Testis (tissue), 2 donors: ENCODE measurements at regions not wholly inside any gene's neighbourhood (a gene's known extent, or its start where the extent isn't known, plus 50 kb on each side); places are given as distances from the start of the nearest gene placed in this dataset.

Experiments used
- CTCF ChIP-seq, 3 experiments: fragments of 450-650 bp in 2 of 3; fragments of 200-600 bp in 1 of 3; sonication (generic) in 1 of 3; IDR thresholded peaks; one replicate each; pipeline ENCODE4 v1.5.1; 2016 to 2019; ENCODE audit warnings: antibody characterized with exemption in 3 of 3, mild to moderate bottlenecking in 2 of 3, moderate library complexity in 1 of 3
- POLR2A ChIP-seq: fragments of 450-650 bp; IDR thresholded peaks from one replicate; pipeline ENCODE4 v1.6.1; 2017; ENCODE audit warnings: antibody characterized with exemption, mild to moderate bottlenecking, moderate library complexity

- TF ChIP-seq POLR2A, result no peak
- no peak for TF ChIP-seq CTCF (IDR thresholded peaks at IDR 0.05)
These were observed 1411.2 kb upstream of the TMEM132C start for GRCh38 chr12:126855768-126856167.
